ENCODE measurements at regions not wholly inside any gene's neighbourhood (a gene's known extent, or its start where the extent isn't known, plus 50 kb on each side); places are given as distances from the start of the nearest gene placed in this dataset.

- TF ChIP-seq CTCF (IDR thresholded peaks at IDR 0.05; ENCODE audit: low read depth, low read length) = no peak
- TF ChIP-seq MYC (IDR thresholded peaks at IDR 0.05; ENCODE audit: low read depth, low read length) = no peak
Measured at GRCh38 chr13:86856991-86857390, 814.2 kb upstream of the SLITRK5 start.
